Osteoblast (primary cell): ENCODE measurements at regions not wholly inside any gene's neighbourhood (a gene's known extent, or its start where the extent isn't known, plus 50 kb on each side); places are given as distances from the start of the nearest gene placed in this dataset. TPM values are rescaled to one million over a fixed set of nuclear protein-coding genes. Genes with fewer than 3 reads are reported as not detected.
A peak's percentile ranks its signal among the peaks of the same experiment; 100 is the strongest.

Experiments
- DNase-seq: peaks from one replicate; pipeline ENCODE4 v3.0.0; 2011; ENCODE audit warnings: low spot score, mixed read lengths; ENCODE audit not compliant: insufficient read length; ENCODE audit errors: missing footprints
- H2AFZ ChIP-seq: 2 replicates; pipeline ENCODE4 v1.6.0; 2011; ENCODE audit warnings: mild to moderate bottlenecking, low read length
- H3K27ac ChIP-seq: 2 replicates; pipeline ENCODE4 v1.5.1; 2011; ENCODE audit warnings: mild to moderate bottlenecking, low read depth, low read length, moderate library complexity
- H3K27me3 ChIP-seq: 2 replicates; pipeline ENCODE4 v1.6.0; 2012; ENCODE audit warnings: mild to moderate bottlenecking, control low read depth, inconsistent platforms, low read length, moderate library complexity; ENCODE audit not compliant: insufficient read depth
- H3K36me3 ChIP-seq: 2 replicates; pipeline ENCODE4 v1.5.1; 2011; ENCODE audit warnings: mild to moderate bottlenecking, low read length, control low read depth, moderate library complexity; ENCODE audit not compliant: insufficient read depth
- H3K4me1 ChIP-seq: 2 replicates; pipeline ENCODE4 v1.5.1; 2011; ENCODE audit warnings: mild to moderate bottlenecking, low read length, control low read depth, moderate library complexity; ENCODE audit not compliant: insufficient read depth
- H3K4me2 ChIP-seq: 2 replicates; pipeline ENCODE4 v1.6.0; 2011; ENCODE audit warnings: mild to moderate bottlenecking, low read length; ENCODE audit not compliant: insufficient read depth
- H3K4me3 ChIP-seq: fragments of 200-600 bp; sonication (generic); 3 replicates; pipeline ENCODE4 v1.5.1; 2012; ENCODE audit warnings: mild to moderate bottlenecking, low read length, inconsistent platforms; ENCODE audit not compliant: insufficient read depth
- H3K79me2 ChIP-seq: 2 replicates; pipeline ENCODE4 v1.6.0; 2012; ENCODE audit warnings: mild to moderate bottlenecking, low read length, control low read depth, inconsistent platforms; ENCODE audit not compliant: insufficient read depth
- H3K9me3 ChIP-seq: 2 replicates; pipeline ENCODE4 v1.5.1; 2011; ENCODE audit warnings: low read depth, low read length, control low read depth
- H4K20me1 ChIP-seq: 2 replicates; pipeline ENCODE4 v1.6.0; 2012; ENCODE audit warnings: mild to moderate bottlenecking, low read length, control low read depth; ENCODE audit not compliant: insufficient read depth
- CTCF ChIP-seq: IDR thresholded peaks from 2 replicates; pipeline ENCODE4 v1.5.1; 2011; ENCODE audit warnings: mild to moderate bottlenecking, low read depth, low read length, moderate library complexity; ENCODE audit errors: extremely low read depth
- small RNA-seq: library from RNA; depleted of rRNA; stranded (forward); fragments of <200 nt; gene quantifications from one replicate; pipeline ENCODE3, GENCODE V24; 2012

GRCh38 chr6:54058236-54058635 lies 53.0 kb upstream of the MLIP start:
- DNase-seq: no peak
- H3K36me3 ChIP-seq: no peaks in the 10 kb centered on the region
- H3K4me3 ChIP-seq: no peak overlapping the region
- H3K9me3 ChIP-seq: no peaks in the 10 kb centered on the region
- no peaks in the 10 kb centered on the region for H3K79me2 ChIP-seq
- no peak overlapping the region for H3K4me2 ChIP-seq
- no peak overlapping the region for H2AFZ ChIP-seq
- peaks cover 14% of the 10 kb centered on the region for H3K4me1 ChIP-seq
- no peak for TF ChIP-seq CTCF
- H4K20me1 ChIP-seq: no peaks in the 10 kb centered on the region
- H3K27me3 ChIP-seq: no peaks in the 10 kb centered on the region
- no peak overlapping the region for H3K27ac ChIP-seq

GRCh38 chr6:54059683-54060082 lies 51.6 kb upstream of the MLIP start:
- no peaks in the 10 kb centered on the region for H3K36me3 ChIP-seq
- TF ChIP-seq CTCF: no peak
- H3K4me2 ChIP-seq: peak overlapping the region; percentile 45
- DNase-seq: peak; percentile 41
- H3K4me1 ChIP-seq: peaks cover 6% of the 10 kb centered on the region
- peak overlapping the region; percentile 40 for H2AFZ ChIP-seq
- H3K4me3 ChIP-seq: peak overlapping the region; percentile 18
- no peak overlapping the region for H3K27ac ChIP-seq
- H4K20me1 ChIP-seq: no peaks in the 10 kb centered on the region
- H3K79me2 ChIP-seq: no peaks in the 10 kb centered on the region
- H3K27me3 ChIP-seq: no peaks in the 10 kb centered on the region
- H3K9me3 ChIP-seq: no peaks in the 10 kb centered on the region

- Histone ChIP-seq H3K27me3 (no peaks in the 10 kb centered on the region), H4K20me1 (no peaks in the 10 kb centered on the region), H3K4me1 (peaks cover 6% of the 10 kb centered on the region), H2AFZ (peak overlapping the region; percentile 23), H3K4me3 (no peak overlapping the region), H3K9me3 (no peaks in the 10 kb centered on the region), H3K79me2 (no peaks in the 10 kb centered on the region), H3K36me3 (no peaks in the 10 kb centered on the region), H3K27ac (no peak overlapping the region), H3K4me2 (no peak overlapping the region)
- TF ChIP-seq CTCF: no peak
- DNase-seq: no peak
Observed at GRCh38 chr6:54060286-54060685, 51.0 kb upstream of the MLIP start.

Small RNA genes in the stretch of these regions (small RNA-seq; reads per million reads assigned to genes)
- gene ERHP2: not detected
